ENCODE measurements at regions not wholly inside any gene's neighbourhood (a gene's known extent, or its start where the extent isn't known, plus 50 kb on each side); places are given as distances from the start of the nearest gene placed in this dataset.
"Not testable (repeated sequence)": the region's sequence is repeated elsewhere in the genome, so short reads cannot be mapped to it uniquely, and the experiment has no call there.

DNA sequence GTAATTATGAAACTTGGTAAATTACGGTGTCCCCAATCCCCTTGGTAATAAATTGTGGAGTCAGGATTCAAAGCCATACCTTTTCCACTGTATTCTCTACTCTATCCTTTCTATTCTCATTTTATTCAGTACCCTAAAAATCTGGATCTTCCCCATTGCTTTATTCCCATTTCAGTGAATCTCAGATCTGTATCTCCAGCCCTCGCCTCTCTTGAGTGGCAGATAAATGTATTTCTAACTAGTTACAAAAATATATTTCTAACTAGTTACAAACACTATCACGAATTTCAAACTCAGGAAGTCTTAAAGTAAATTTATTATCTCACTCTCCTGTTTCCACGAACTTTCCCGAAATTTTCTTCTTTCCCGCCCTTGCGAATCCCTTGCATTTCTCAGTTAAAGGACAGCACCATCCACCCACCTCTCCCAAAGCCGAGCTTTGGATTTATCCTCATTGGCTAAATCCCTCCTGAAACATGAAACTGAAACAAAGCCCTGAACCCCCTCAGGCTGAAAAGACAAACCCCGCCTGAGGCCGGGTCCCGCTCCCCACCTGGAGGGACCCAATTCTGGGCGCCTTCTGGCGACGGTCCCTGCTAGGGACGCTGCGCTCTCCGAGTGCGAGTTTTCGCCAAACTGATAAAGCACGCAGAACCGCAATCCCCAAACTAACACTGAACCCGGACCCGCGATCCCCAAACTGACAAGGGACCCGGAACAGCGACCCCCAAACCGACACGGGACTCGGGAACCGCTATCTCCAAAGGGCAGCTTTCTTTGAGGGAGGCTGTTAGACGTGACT lies 164.3 kb upstream of the PABPC3 start:
- DNase-seq, result peak in 2 of 3 donors; percentile 12 to 44

DNA sequence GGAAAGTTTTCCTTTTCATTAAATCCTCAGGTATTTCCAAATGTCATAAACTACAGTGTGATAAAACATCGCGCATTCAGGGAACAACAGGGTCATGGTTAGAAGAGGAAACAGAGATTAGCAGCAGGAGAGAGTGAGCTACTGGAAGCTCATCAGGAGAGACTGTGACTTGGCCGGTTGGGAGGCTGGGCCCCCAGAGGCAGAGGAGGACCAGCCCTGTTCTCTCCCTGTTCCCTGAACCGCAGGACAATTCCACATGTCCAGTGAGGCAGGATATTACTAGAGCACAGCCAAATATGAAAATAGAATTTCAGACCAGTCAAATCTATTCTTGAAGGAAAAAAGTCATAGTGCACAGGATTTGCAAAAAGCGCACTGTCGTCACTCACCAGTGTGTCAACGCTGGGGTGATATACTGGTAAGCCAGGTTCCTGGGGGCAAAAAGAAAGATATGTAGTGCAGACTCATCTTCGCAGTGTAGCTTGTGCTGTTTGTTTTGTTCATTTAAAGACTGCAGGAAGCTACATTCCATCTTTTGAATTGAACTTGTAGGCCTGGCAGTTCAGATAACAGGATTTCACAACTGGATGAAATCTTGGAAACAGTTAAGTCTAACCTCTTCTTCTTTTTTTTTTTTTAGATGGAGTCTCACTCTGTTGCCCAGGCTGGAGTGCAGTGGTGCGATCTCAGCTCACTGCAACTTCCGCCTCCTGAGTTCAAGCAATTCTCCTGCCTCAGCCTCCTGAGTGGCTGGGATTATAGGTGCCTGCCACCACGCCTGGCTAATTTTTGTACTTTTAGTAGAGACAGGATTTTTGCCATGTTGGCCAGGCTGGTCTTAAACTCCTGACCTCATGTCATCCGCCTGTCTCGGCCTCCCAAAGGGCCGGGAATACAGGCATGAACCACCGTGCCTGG lies 162.6 kb upstream of the PABPC3 start:
- peak in 1 of 3 donors; percentile 22 for DNase-seq

DNA sequence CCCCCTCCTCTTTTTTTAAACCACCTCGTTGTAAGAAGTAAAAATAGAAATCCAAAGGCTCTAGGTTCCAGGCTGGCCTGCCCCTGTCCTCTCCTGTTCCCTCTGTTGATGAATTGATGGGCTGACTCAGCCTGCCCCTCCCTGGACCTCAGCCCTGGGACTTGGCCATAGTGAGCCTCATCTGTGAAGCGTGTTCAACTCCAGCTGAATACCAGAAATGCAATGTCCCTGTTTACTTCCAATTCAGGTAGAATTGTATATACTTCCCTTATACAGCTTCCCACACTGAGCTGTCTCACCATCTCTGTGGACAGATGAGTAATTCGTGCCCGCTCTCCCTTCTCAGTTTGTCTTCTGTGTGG lies 161.9 kb upstream of the PABPC3 start:
- not testable (repeated sequence) for DNase-seq

GRCh38 chr13:24938966-24939365 lies 157.0 kb upstream of the PABPC3 start:
- DNase-seq, result no peak

- not testable (repeated sequence) for DNase-seq
These were observed 154.8 kb upstream of the PABPC3 start for GRCh38 chr13:24941023-24941713.

DNA sequence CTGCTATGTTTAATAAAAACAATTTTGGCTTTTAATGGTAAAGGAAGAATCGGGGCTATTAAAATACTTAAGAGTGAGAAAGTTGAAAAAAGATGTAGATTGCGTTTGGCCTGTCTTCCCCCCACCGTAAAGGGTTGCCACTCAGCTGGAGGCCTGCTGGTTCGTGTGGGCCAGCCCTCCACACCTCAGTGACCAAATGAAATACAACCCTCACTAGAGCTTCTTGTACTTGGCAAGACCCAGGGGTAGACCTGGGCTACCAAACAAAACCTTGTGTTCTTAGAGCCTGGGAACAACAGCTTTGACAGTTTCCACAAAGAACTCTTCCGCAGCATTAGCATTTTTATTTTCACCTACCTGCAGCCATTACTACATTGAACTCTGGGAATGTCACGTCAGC lies 152.8 kb upstream of the PABPC3 start:
- no peak for DNase-seq

DNA sequence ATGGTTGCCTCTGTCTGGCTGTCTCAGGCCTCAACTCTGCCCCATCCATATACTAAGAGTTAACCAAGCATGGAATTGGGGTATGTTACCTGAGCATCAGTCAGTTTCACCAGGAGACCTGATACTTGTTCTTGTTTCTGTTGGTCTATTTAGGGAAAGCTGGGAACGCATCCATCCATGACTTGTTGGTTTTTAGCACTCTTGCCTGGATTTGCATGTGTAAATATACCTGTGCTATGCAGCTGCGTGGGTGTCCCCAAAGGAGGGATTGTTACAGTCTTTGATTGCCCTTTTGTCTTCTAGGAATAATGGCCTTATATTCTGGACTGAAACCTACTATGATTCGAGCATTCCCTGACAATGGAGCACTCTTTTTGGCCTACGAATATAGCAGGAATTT lies 151.9 kb upstream of the PABPC3 start:
- not testable (repeated sequence) for DNase-seq

- not testable (repeated sequence) for DNase-seq
These were observed 147.0 kb upstream of the PABPC3 start for GRCh38 chr13:24948977-24949376.

GRCh38 chr13:24950611-24951010 lies 145.3 kb upstream of the PABPC3 start:
- DNase-seq, result not testable (repeated sequence)

DNA sequence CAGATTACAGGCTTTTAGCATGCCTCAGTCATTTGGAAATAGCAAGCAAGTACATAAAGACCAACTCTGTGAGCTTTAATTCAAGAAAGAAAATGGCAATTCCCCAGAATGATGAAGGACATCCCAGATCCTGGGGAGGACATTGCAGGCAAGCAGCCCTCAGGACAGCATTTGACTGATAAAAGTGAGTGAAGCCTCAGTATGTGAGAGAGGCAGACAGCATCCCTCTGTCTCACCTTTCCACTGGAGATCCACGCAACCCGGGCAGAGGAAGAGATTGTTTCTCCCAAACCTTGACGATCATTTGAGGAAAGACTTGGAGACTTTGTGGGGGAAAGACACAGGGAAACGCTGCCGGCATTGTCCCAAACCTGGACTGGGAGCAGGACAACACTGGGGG lies 128.0 kb upstream of the PABPC3 start:
- DNase-seq, result peak in 1 of 3 donors; percentile 52

- DNase-seq, result peak in 2 of 3 donors; percentile 19 to 55
These were observed 127.5 kb upstream of the PABPC3 start for GRCh38 chr13:24968416-24968815.

- DNase-seq, result not testable (repeated sequence)
These were observed 122.8 kb upstream of the PABPC3 start for GRCh38 chr13:24973102-24973501.

DNA sequence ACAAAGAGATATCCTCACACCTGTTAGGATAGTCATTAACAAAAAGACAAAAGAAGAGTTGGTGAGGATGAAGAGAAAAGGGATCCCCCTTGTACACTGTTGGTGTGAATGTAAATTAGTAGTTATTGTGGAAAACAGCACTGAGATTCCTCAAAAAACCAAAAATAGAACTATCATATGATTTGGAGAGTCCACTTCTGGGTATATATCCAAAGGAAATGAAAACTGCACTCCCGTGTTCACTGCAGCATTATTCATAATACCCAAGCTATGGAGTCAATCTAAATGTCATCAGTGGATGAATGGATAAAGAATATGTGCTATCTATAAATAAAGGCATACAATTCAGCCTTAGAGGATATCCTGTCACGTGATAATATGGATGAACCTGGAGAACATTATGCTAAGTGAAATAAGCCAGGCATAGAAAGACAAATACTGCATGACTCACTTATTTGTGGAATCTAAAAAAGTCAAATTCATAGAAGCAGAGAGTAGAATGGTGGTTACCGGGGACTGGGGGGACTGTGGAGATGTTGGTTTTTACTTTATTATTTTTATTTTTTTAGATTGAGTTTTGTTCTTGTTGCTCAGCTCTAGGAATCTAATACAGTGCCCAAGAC lies 114.6 kb upstream of the PABPC3 start:
- DNase-seq, result not testable (repeated sequence)

DNA sequence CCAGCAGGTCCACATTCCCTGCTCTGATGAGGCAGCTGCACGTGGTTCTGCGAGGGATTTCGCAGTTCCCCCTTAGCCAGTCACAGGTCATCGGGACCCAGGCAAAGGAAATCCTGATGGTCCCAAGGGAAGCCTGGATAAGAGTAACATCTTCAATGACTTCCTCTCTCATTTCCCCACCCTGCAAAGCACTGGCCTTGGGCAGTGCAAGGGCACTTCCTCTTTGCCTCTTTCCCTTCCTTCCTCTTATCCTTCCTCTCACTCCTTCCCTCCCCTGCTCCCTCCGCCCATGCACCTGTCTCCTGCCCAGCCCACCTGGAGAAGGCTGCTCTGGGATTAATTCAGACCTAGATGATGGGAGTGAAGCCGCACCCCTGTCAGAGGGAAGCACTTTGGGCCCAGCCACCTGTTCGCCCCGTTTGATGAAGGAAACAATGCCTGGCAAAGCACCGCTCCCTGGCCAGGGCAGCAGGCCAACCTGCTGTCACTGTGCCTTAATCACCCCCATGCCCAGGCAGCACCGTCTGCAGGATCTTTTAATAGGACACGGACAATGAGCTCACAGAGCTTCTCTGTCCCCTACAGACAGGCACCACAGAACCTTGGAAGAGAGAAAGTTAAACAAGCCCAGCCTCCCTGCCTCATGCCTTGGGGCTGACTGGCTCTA lies 113.5 kb upstream of the PABPC3 start:
- DNase-seq, result peak in 1 of 3 donors; percentile 14

GRCh38 chr13:24983094-24983493 lies 112.8 kb upstream of the PABPC3 start:
- DNase-seq, result no peak

DNA sequence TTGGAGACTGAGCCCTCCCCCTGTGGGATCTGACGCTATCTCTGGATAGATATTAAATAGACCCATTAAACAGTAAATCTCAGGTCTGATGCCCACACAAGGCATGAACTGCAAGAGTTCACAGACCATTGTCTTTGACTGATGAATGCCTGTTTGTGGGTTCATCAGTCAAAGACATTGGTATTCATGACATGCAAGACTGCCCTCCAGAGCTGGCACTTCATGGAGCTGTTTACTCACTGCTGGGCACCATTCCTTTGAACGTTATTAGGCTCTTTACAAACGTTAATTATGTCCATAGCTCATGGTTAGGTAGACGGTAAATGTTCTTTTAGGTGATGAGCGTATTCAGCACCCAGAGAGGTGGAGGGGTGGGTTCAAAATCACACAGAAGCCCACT lies 111.8 kb upstream of the PABPC3 start:
- DNase-seq, result no peak

DNA sequence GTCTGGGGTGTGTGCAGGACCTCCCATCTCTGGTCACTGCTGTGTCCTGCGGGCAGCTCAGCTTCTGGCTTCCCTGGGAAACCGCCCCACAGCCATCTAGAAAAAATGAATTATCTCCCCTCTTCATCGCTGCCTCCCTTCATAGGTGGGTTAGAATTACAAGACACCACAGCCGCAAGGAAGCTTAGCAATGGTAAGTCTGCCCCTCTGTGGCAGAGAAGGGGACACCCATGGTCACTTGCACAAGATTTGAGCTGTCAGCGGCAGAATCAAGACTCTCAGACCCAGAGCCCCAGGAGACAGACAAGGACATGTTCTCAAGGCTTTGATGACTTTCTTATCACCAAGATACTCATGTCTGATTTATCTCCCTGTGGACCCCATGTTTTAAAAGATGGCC lies 110.8 kb upstream of the PABPC3 start:
- no peak for DNase-seq

- no peak for DNase-seq
These were observed 110.0 kb upstream of the PABPC3 start for GRCh38 chr13:24985896-24986295.

- DNase-seq, result no peak
These were observed 109.1 kb upstream of the PABPC3 start for GRCh38 chr13:24986826-24987225.

DNA sequence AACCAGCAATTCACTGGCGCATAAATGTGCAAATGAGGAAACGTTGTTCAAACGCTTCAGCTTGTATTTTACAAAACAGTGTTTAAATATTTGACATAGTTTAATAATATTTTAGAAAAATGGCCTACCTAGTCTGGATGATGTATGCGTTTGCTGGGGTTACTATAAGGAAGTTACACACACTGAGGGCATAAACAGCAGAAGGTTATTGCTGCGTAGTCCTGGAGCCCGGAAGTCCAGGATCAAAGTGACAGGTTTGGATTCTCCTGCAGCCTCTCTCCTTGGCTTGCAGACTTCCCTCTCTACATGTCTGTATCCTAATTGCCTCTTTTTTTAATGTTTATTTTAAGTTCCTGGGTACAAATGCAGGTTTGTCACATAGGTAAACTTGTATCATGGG lies 106.0 kb upstream of the PABPC3 start:
- not testable (repeated sequence) for DNase-seq

- DNase-seq, result not testable (repeated sequence)
These were observed 103.0 kb upstream of the PABPC3 start for GRCh38 chr13:24992946-24993345.

Measured in muscle of back (tissue), 3 donors.